ENCODE measurements at regions not wholly inside any gene's neighbourhood (a gene's known extent, or its start where the extent isn't known, plus 50 kb on each side); places are given as distances from the start of the nearest gene placed in this dataset.

DNA sequence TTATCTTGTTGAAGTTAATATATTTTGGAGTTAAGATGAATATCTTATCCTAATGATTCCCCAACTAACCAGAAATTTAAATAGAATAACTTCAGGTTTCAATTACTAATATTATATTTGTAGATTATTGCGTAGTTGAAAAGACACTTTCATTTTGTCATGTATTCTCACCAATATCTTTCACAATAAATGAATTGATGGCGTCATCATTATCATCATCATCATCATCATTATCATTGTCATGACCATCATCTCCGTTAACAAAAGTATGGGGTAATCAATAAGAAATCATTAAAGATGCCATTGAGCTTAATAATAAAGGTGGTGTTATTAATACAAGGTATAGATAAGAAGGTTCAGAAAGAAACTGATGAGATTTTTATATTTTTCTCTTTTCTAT, 768.8 kb upstream of the SLC10A2 start:
- DNase-seq (ENCODE audit: low read depth), result no peak

DNA sequence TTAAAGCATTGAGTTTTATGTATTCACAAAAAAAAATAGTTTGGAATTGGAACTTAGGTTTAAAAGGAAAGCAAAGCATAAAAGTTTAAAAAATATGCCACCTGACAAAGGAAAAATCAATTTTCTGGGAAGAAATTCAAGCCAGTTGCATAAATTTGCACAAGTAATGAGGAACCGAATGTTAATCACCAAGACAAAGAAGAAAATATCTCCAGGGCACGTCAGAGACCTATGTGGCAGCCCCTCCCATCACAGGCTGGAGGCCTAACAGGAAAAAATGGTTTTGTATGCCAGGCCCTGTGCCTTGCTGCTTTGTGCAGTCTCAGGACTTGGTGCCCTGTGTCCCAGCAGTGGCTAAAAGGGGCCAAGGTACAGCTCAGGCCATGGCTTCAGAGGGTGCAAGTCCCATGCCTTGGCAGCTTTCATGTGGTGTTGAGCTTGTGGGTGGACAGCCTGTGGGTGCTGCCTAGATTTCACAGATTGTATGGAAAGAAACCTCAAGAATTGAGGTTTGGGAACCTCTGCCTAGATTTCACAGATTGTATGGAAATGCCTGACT, 767.2 kb upstream of the SLC10A2 start:
- DNase-seq (ENCODE audit: low read depth), result no peak

DNA sequence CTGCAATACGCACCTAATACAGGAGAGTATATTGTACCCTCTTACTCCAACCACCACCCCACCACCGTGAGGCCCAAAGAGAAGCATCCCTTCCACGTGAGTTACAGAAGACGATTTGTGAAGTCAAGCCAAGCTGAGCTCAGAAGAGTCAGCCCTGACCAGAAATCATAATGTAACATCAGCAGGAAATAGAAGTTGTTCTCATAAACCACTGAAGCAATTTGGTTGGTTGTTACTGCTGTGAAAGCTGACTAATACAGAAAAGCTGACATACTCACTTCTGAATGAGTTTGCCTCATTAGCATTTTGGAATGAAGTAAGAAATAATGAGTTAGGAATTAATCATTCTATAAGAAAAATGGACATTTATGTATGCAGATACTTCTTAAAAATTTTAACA, 749.4 kb upstream of the SLC10A2 start:
- no peak for DNase-seq (ENCODE audit: low read depth)

DNA sequence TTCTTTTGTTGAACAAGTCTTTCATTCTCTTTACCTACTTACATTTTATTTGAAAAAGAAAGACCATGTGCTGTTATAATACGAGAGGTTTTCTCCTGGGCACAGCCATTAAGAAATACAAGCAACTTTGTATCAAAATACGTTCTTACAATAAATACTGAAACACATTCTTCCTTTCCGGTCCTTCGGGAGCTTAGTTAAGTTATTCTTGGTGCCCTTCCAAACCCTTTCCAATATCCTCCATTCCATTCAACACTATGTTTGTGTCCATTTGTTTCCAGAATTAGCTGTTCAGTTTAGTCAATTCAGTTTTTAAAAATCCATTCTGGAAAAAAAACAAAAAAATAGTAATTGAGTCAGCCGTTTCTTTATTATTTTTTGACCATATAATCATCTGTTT, 746.8 kb upstream of the SLC10A2 start:
- DNase-seq (ENCODE audit: low read depth), result peak; percentile 24

DNA sequence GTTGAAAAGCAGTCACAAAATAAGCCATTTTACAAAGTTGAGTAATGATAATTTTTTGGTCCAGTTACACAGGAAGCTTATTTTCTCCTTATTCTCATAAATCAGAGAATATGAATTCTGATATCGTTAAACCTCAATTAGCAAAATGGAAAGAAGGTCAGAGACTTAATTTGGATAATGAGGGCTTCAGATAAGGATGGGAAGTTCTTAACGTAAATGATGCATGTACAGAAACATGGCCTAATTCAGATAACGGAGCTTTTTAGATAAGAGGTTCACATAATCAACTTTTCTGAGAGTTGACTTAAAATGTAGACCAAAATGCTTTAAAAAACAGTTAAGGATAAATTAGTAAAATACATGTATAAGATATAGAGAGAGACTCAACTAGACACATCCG, 746.3 kb upstream of the SLC10A2 start:
- no peak for DNase-seq (ENCODE audit: low read depth)

DNA sequence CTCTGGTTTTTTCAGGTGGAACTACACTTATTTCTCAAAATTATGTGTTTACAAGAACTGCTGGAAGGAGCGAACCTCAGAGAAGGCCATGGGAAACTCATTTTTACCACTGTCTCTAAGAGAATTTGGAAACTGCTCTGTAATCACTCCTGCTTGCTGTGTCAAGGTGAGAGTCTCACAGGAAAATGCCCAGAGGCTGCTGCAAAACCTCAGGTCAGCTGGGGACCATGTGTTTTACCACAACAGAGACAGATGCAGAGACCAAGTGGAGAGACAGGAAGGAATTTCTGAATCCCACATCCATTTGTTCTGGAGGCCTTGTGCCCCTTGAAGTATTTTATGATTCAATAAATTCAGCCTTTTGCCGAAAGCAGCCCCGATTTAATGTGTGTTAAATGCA, 743.8 kb upstream of the SLC10A2 start:
- no peak for DNase-seq (ENCODE audit: low read depth)

DNA sequence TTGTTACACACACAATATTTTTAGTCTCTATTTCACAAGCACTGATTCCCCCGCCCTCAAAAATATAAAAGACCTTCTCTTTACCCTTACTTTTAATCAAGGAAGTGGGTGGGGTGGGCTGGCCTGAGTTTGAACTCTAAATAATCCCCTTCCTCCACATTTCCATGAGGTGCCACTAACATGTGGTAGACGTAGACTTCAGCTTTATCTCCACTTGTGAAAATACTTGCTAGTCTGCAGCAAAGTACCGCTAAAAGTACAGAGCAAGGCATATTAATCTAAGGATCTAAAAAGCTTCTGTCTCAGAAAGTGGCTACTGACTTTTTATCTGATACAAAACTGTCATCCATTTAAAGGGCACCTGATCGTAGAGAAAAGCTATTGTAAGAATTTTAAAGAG, 739.6 kb upstream of the SLC10A2 start:
- DNase-seq (ENCODE audit: low read depth), result no peak

DNA sequence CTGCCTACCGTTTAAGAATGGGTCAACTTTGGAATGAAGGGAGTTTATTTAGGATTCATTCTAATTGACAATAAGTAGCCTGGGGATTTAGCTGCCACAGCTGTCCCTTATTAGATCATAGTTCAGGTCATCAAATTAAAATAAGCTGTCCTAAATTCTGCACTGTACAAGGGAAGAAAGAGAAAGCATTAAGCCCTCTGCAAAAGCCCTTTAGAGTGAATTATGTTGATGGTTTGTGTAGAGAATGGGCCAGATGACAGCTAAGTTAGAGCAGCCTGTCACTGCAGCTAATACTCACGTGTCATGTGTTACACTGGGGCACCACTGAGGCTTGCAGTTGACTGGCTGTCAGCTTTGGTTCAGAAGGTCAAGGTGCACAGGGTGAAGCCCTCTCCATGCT, 737.1 kb upstream of the SLC10A2 start:
- DNase-seq (ENCODE audit: low read depth), result no peak

DNA sequence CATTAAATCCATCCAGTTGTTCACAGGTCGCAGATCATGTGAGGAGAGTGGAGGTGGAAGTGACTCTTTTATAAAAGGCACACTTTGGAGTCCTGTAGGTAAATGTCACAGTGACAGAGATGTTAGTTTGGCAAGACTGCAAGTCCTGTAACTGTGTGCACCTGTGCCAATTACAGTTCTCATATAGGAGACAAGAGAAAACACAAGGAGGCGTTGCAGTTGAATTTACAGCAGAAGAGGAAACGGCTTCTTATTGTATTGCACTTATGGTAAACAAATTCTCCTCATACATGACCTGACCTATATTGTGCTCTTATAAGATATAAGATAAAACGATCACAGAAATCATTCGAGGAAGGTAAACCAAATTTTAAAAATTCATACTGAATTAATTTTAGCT, 732.8 kb upstream of the SLC10A2 start:
- DNase-seq (ENCODE audit: low read depth), result no peak

DNA sequence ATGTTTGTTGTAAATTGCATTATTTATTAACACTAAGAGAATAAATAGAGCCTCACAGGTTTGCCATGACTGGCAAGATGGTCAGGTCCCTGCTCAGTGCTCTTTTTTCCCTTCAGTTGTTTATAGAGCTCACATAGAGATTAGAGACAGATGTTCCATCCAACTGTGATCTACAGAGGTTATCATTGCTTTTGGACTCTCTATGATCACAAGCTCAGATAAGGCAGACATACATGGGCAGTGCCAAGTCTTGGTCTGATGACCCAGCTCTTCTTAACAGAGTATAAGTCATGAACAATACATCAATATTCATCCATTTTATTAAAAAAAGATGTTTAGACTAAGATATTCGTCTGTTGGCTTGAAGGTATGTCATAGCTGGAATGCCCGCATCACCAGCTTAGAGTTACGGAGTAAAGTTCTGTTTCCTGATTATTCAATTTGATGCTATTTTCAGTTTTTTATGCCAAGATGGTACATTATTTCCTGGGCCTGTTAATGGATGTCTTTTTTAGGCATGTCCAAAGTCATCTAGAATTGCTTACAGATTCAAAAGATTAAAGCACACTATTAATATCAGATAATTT, 729.8 kb upstream of the SLC10A2 start:
- DNase-seq (ENCODE audit: low read depth), result no peak

DNA sequence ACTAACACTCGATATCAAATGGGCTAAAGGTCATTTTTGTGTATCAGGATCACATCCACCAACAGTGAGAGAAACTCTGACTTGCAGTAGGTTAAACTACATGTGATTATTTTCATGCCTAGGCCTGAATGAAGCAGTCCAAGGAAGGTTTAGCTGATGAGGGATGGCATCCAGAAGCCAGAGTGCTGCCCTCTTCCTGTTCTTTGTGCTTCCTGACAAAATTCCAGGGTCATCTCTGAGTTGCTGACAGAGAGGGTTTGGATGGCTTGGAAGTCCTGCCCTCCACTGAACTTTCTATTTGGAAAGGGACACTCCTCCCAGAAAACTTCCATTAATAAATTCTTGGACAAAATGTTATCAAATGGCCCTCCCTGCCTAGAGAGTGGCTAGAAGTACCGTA, 728.3 kb upstream of the SLC10A2 start:
- no peak for DNase-seq (ENCODE audit: low read depth)

DNA sequence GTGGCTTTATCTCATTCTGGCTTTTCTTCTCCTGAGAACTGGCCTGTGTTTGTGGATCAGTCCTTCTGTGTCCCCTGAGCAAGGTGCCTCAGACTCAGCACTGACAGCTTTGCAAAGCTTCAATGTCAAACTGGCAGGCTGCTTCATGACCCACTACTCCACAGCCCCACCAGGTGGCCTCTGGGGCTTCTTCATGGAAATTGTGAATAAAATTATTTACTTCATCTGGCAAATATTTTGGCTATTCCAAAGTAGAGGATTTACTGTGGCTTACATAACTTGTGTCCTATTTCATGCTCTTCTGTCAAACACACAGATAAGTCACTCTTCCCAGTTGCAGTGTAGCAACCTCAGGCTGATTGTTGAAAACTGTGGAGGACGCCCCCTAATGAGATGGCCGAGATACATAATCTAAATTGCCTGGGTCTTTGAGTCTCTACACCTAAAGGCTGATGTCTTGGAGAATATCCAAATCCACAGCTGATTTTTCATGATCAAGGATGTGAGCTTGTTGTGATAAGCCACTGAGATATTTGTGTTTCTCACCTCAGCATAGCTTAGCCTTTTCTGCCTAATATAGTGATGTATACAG, 721.9 kb upstream of the SLC10A2 start:
- DNase-seq (ENCODE audit: low read depth), result no peak

DNA sequence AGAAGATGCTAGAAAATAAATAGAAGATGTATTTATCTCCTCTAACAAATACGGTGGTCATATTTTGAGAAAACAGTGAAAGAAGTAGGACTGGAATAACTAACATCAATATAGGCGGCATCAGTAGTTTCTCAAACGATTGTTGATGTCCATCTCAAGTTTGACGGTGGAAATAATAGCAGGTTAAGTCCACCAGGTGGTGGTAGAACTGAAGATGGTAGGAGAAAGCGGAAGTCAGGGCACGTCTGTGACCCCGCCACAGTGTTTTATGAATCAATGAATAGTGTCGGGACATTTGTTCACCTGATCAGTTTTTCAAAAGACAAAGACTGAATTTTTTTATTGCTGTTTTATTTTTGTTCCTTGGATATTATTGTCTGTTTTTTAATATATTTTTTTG, 706.4 kb upstream of the SLC10A2 start:
- no peak for DNase-seq (ENCODE audit: low read depth)

DNA sequence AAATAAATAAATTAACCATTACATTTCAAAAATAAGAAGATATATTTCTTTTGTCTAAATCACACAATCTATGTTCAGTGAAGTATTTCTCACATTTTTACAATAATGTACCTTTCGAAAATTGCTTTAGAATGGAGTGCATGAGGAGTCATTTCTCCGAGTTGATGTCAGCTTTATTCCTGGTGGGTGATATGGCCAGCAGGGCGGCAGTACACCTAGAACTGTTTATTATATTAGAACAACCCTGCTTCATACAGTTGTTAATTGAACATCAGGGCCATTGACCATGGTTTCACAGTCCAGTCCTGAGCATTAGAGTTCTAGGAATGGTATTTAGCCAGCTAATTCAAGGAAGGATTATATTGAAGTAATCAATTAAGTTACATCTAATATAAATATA, 696.3 kb upstream of the SLC10A2 start:
- DNase-seq (ENCODE audit: low read depth), result no peak

DNA sequence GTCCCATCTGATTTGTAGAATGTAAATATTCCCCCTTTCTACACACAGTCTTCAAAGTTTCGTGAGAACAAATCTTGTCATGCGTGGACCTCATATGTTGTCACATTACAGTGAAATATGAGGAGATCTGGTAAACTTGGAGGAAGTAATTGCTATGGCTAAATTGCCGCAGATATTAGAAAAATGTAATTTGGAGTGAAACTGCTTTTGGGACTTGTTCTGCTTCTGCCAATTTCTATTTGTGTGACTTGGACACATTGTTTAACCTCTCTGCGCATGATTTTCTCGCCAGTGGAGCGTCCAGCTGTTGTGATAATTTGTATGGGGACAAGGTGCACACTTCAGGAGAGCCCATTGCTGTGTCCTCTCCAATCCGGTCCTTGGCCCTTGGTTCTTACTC, 693.1 kb upstream of the SLC10A2 start:
- peak; percentile 16 for DNase-seq (ENCODE audit: low read depth)

DNA sequence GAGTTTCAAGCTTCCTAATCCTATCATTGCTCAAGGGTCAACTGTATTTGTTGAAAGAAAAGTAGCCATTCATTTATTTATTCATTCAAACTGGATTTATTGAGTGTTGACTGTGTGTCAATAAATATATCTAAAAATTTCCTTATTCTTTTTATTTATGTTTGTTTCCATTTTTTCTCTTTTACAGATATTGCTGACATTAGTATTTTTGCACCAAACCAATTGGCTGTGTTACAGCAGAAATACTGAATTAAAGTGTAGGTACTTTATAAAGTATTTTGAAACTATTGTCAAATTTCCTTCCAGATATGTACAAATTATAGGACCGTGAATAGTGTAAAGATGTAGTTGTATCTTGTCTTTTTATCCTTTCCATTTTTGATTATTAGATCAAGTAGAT, 692.0 kb upstream of the SLC10A2 start:
- DNase-seq (ENCODE audit: low read depth), result no peak

DNA sequence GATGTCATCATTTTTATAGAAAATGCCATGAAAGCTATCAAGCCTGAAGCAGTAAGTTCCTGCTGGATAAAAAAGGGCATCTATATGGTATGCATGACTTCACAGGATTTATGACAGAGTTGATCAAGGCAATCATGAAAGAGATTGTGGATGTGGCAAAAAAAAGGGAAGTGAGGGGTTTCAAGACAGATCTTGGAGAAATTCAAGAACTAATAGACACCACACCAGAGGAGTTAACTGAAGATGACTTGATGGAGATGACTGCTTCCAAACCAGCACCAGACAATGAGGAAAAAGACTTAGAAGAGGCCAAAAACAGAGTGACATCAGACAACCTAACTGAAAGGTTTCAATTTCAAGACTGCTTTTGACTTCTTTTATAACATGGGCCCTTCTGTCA, 691.1 kb upstream of the SLC10A2 start:
- DNase-seq (ENCODE audit: low read depth), result no peak

DNA sequence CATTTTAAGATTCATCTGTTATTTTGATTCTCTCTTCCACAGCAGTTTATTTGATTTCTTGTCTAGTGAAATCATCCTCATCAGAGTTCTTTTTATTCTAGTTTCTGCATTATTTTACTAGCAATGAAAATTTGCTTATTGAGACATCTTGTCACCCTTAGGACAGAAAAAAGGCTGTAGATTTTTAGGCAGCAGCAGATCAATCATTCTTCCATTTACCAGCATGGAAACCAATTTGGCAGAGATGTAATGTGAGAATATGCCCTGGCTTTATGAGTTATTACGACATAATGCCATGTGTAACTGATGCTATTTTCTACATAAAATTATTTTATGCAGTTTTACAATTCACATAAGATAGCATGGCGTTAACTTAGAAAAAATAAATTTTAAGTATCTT, 688.6 kb upstream of the SLC10A2 start:
- no peak for DNase-seq (ENCODE audit: low read depth)

DNA sequence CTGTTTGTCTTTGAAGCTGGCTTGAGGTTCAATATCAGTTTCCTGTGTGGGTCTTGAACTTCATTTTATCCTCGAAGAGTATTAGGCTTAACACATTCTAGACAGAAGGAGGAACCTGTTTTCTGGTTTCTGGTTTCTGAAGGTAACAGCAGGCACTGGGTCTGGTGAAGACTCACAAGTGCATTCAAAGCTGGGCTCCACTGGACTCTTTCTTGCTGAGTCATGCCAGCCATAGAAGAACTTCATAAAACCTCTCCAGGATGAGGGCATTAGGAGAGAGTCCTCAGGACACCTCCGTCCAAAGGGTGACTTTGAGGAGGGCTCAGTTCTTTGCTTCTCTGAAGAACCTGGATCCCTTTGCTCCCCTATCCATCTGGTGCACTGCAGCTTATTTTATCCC, 668.6 kb upstream of the SLC10A2 start:
- no peak for DNase-seq (ENCODE audit: low read depth)

DNA sequence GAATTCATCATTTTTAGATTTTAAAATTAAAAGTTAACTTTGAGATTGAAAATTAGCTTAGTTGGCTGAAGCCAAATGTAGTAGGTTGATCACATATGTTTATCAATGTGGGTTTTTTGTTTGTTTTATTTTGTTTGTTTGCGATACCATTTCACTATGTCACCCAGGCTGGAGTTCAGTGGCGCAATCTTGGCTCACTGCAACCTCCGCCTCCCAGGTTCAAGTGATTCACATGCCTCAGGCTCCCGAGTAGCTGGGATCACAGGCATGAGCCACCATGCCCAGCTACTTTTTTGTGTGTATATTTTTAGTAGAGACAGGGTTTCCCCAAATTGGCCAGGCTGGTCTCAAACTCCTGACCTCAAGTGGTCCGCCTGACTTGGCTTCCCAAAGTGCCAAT, 665.7 kb upstream of the SLC10A2 start:
- no peak for DNase-seq (ENCODE audit: low read depth)

DNA sequence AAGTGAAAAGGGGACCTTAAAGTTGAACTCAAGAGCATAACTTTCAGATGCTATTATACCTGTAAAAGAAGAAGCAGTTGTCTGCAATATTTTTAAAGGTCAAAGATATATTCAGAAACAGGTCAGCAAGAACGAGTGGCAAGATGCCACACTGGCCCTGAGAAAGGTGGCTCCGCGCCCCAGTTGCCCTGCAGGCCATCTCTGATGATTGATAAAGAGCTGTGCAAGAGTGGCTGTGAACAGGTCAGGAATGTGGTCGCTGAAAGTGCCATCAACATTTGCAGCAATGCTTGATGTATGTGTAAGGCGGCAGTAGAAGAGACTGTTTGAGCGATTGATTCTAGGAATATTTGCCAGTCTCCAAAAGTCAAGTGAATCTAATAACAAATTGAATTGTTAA, 664.2 kb upstream of the SLC10A2 start:
- DNase-seq (ENCODE audit: low read depth), result no peak

DNA sequence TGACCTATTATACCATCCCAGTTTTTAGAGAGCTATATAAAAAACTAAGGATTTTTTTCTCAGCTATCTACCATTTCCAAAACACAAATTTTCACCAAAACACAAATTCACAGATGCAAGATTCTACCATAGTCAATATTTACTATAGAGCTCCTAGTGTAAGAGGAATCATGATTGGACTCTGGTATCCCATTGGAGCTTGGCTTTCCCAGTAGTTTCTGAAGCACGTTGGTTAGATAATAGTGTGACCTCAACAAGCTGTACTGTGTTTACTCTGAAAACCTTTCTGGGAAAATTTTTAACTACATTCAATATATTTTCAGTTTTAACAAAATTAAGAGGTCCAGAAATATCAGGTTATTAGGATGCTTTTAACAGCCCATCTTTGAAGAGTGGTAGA, 660.6 kb upstream of the SLC10A2 start:
- no peak for DNase-seq (ENCODE audit: low read depth)

DNA sequence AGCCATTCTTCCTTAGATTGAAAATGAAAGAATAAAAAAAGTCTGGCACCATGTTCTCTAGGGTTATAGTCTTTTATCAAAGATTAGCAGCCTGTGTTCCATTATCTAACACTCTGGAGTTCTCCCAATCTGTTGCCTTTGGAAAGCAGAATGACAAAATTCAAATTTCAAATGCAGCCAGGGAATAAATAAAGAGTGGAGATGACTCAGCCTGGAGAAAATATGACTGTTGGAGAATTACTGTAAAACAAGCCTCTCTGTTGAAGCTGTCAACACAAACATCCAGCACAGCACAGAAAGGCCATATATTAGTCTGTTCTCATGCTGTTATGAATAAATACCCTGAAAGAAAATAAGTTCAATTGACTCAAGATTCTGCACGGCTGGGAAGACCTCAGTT, 650.5 kb upstream of the SLC10A2 start:
- DNase-seq (ENCODE audit: low read depth), result peak; percentile 17

DNA sequence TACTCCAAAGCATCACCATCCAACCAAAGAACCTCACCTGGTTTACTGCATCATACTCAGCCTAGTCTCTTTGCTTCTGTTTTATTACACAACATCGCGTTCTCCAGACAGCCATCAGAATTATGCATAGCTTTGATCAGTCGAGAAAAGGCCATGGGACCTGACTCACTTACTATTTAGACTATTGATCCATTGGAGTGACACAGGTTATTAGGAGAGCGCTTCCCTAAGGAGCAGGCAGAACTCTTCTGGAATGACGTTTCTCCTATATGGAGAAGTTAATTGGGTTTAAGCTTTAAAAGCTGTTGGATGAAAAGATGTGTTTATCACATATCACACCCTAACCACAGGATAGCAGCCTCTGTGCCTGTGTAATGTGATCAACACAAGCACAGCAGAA, 649.1 kb upstream of the SLC10A2 start:
- no peak for DNase-seq (ENCODE audit: low read depth)

Data from forelimb muscle (tissue), 1 donor.